H9 (cell line): ENCODE measurements at regions not wholly inside any gene's neighbourhood (a gene's known extent, or its start where the extent isn't known, plus 50 kb on each side); places are given as distances from the start of the nearest gene placed in this dataset.

Source experiments
- DNase-seq: peaks from one replicate; pipeline ENCODE4 v3.0.0-alpha.2; 2017
- H2AFZ ChIP-seq: one replicate; pipeline ENCODE4 v1.6.1; 2013; ENCODE audit warnings: mild to moderate bottlenecking, low read length, control low read depth, moderate library complexity
- H2AK5ac ChIP-seq: 2 replicates; pipeline ENCODE4 v1.6.1; 2013; ENCODE audit warnings: low read length, control low read depth, mixed read lengths; ENCODE audit not compliant: insufficient read length
- H2BK120ac ChIP-seq: one replicate; pipeline ENCODE4 v1.6.1; 2013; ENCODE audit warnings: low read depth, mild to moderate bottlenecking, low read length, control low read depth, inconsistent platforms; ENCODE audit not compliant: poor library complexity, severe bottlenecking
- H2BK12ac ChIP-seq: 2 replicates; pipeline ENCODE4 v1.6.1; 2013; ENCODE audit warnings: low read length, control low read depth, mixed read lengths, low read depth; ENCODE audit not compliant: insufficient read length
- H2BK15ac ChIP-seq: 2 replicates; pipeline ENCODE4 v1.6.1; 2013; ENCODE audit warnings: low read depth, low read length, control low read depth
- H2BK20ac ChIP-seq: one replicate; pipeline ENCODE4 v1.6.1; 2013; ENCODE audit warnings: low read depth, mild to moderate bottlenecking, low read length, control low read depth, inconsistent platforms; ENCODE audit not compliant: poor library complexity, severe bottlenecking
- H2BK5ac ChIP-seq: 2 replicates; pipeline ENCODE4 v1.6.1; 2013; ENCODE audit warnings: low read length, control low read depth, mixed read lengths; ENCODE audit not compliant: insufficient read length
- H3K14ac ChIP-seq: 2 replicates; pipeline ENCODE4 v1.6.1; 2013; ENCODE audit warnings: low read length, control low read depth; ENCODE audit not compliant: insufficient read depth
- H3K18ac ChIP-seq: 2 replicates; pipeline ENCODE4 v1.6.1; 2013; ENCODE audit warnings: low read depth, mild to moderate bottlenecking, mixed read lengths, low read length, control low read depth; ENCODE audit not compliant: insufficient read length
- H3K23ac ChIP-seq: 2 replicates; pipeline ENCODE4 v1.6.1; 2013; ENCODE audit warnings: low read length, control low read depth, mixed read lengths, low read depth; ENCODE audit not compliant: insufficient read length
- H3K23me2 ChIP-seq: 2 replicates; pipeline ENCODE4 v1.6.1; 2013; ENCODE audit warnings: low read depth, mild to moderate bottlenecking, mixed read lengths, low read length, control low read depth; ENCODE audit not compliant: insufficient read length, poor library complexity, severe bottlenecking
- H3K27ac ChIP-seq: 2 replicates; pipeline ENCODE4 v1.5.1; 2013; ENCODE audit warnings: low read length, control low read depth, mixed read lengths, low read depth; ENCODE audit not compliant: insufficient read length
- H3K27me3 ChIP-seq: 2 replicates; pipeline ENCODE4 v1.6.1; 2013; ENCODE audit warnings: low read length, control low read depth, inconsistent platforms; ENCODE audit not compliant: insufficient read depth
- H3K4ac ChIP-seq: 2 replicates; pipeline ENCODE4 v1.6.1; 2013; ENCODE audit warnings: low read depth, mild to moderate bottlenecking, control low read depth, inconsistent platforms, low read length, moderate library complexity
- H3K4me1 ChIP-seq: 2 replicates; pipeline ENCODE4 v1.6.1; 2013; ENCODE audit warnings: low read length, control low read depth, inconsistent platforms; ENCODE audit not compliant: insufficient read depth
- H3K4me2 ChIP-seq: 2 replicates; pipeline ENCODE4 v1.6.1; 2013; ENCODE audit warnings: low read length, control low read depth, mixed read lengths; ENCODE audit not compliant: insufficient read length, insufficient read depth
- H3K56ac ChIP-seq: 2 replicates; pipeline ENCODE4 v1.6.1; 2013; ENCODE audit warnings: low read depth, mild to moderate bottlenecking, mixed read lengths, low read length, control low read depth; ENCODE audit not compliant: insufficient read length
- H3K79me1 ChIP-seq: 2 replicates; pipeline ENCODE4 v1.6.1; 2013; ENCODE audit warnings: low read depth, mild to moderate bottlenecking, moderate library complexity, low read length, control low read depth, inconsistent platforms; ENCODE audit not compliant: insufficient read depth, poor library complexity, severe bottlenecking
- H3K79me2 ChIP-seq: 2 replicates; pipeline ENCODE4 v1.6.1; 2013; ENCODE audit warnings: low read length, control low read depth, inconsistent platforms; ENCODE audit not compliant: insufficient read depth
- H3K9ac ChIP-seq: 2 replicates; pipeline ENCODE4 v1.6.1; 2013; ENCODE audit warnings: low read length, control low read depth, mixed read lengths; ENCODE audit not compliant: insufficient read length; ENCODE audit errors: extremely low read depth
- H3K9me3 ChIP-seq: one replicate; pipeline ENCODE4 v1.6.1; 2013; ENCODE audit warnings: low read depth, low read length, inconsistent platforms; ENCODE audit not compliant: control insufficient read depth
- H3T11ph ChIP-seq: one replicate; pipeline ENCODE4 v1.6.1; 2013; ENCODE audit warnings: mild to moderate bottlenecking, low read length, control low read depth, inconsistent platforms
- H4K20me1 ChIP-seq: one replicate; pipeline ENCODE4 v1.6.1; 2013; ENCODE audit not compliant: control insufficient read depth, insufficient read length, insufficient read depth
- H4K5ac ChIP-seq: 2 replicates; pipeline ENCODE4 v1.6.1; 2013; ENCODE audit warnings: low read depth, mild to moderate bottlenecking, mixed read lengths, low read length, control low read depth; ENCODE audit not compliant: insufficient read length
- H4K8ac ChIP-seq: replicated peaks from 2 replicates; pipeline ENCODE4 v1.6.1; 2013; ENCODE audit warnings: low read length, control low read depth, mixed read lengths, low read depth; ENCODE audit not compliant: insufficient read length
- H4K91ac ChIP-seq: 2 replicates; pipeline ENCODE4 v1.6.1; 2013; ENCODE audit warnings: low read depth, mild to moderate bottlenecking, moderate library complexity, mixed read lengths, low read length, control low read depth; ENCODE audit not compliant: insufficient read length
- H3K27ac Mint-ChIP-seq, 3 experiments: 2 replicates in 2 of 3; 3 replicates in 1 of 3; pipeline ENCODE4 v1.8.0; 2020 to 2021; ENCODE audit warnings: mixed read lengths in 3 of 3, mild to moderate bottlenecking in 1 of 3, moderate library complexity in 1 of 3
- H3K27me3 Mint-ChIP-seq: 2 replicates; pipeline ENCODE4 v1.8.0; 2021; ENCODE audit warnings: low read depth, mild to moderate bottlenecking, moderate library complexity, mixed read lengths
- H3K36me3 Mint-ChIP-seq, 3 experiments: 2 replicates in 2 of 3; 3 replicates in 1 of 3; pipeline ENCODE4 v1.8.0; 2020 to 2021; ENCODE audit warnings: low read depth in 3 of 3, mixed read lengths in 3 of 3; ENCODE audit not compliant: insufficient read depth in 1 of 3
- H3K4me1 Mint-ChIP-seq, 2 experiments: 2 replicates each; pipeline ENCODE4 v1.8.0; 2020; ENCODE audit warnings: mixed read lengths in 2 of 2
- H3K4me3 Mint-ChIP-seq, 2 experiments: 2 replicates in 1 of 2; 3 replicates in 1 of 2; pipeline ENCODE4 v1.8.0; 2020 to 2021; ENCODE audit warnings: mild to moderate bottlenecking in 2 of 2, mixed read lengths in 2 of 2, moderate library complexity in 1 of 2
- H3K9me3 Mint-ChIP-seq, 2 experiments: 2 replicates in 1 of 2; 3 replicates in 1 of 2; pipeline ENCODE4 v1.8.0; 2020; ENCODE audit warnings: mild to moderate bottlenecking in 2 of 2, mixed read lengths in 2 of 2, moderate library complexity in 1 of 2
- CTCF ChIP-seq: fragments of 200-600 bp; sonication (generic); conservative IDR thresholded peaks from 3 replicates; pipeline ENCODE4 v1.8.0; 2021; ENCODE audit warnings: antibody characterized with exemption, mild to moderate bottlenecking
- WGBS: extraction: QIAGEN DNeasy Blood & Tissue Kit; methylation state at CpG from one replicate; pipeline ENCODE4 v1.1.7; 2013; ENCODE audit warnings: missing lambda C conversion rate, low lambda C conversion rate, mixed read lengths; ENCODE audit not compliant: insufficient read length; ENCODE audit errors: extremely low coverage; 5-methylcytosine and 5-hydroxymethylcytosine counted together

- peak overlapping the region in 1 of 3 experiments; percentile 87; a peak in 2 of 7 replicates for H3K27ac Mint-ChIP-seq
- H4K91ac ChIP-seq, result no peak overlapping the region
- no peaks in the 10 kb centered on the region for H3K27me3 ChIP-seq
- no peak overlapping the region for H4K8ac ChIP-seq
- no peak overlapping the region for H2AFZ ChIP-seq
- H4K5ac ChIP-seq, result no peak overlapping the region
- H2AK5ac ChIP-seq, result no peak overlapping the region
- no peak for DNase-seq
- H2BK15ac ChIP-seq, result no peak overlapping the region
- H3K4ac ChIP-seq, result no peak overlapping the region
- no peaks in the 10 kb centered on the region for H3K27me3 Mint-ChIP-seq
- H3K4me1 ChIP-seq, result no peaks in the 10 kb centered on the region
- no peaks in the 10 kb centered on the region for H3K23me2 ChIP-seq
- H3T11ph ChIP-seq, result no peak overlapping the region
- peak; percentile 83 for TF ChIP-seq CTCF
- no peak overlapping the region for H2BK20ac ChIP-seq
- H3K18ac ChIP-seq, result no peak overlapping the region
- H3K9me3 ChIP-seq, result no peaks in the 10 kb centered on the region
- H3K23ac ChIP-seq, result no peak overlapping the region
- H3K79me1 ChIP-seq, result no peaks in the 10 kb centered on the region
- H3K9me3 Mint-ChIP-seq, result no peaks in the 10 kb centered on the region; a peak in 1 of 5 replicates
- no peak overlapping the region for H3K27ac ChIP-seq
- no peak overlapping the region for H2BK120ac ChIP-seq
- H3K56ac ChIP-seq, result no peak overlapping the region
- H3K4me3 Mint-ChIP-seq, result no peak overlapping the region
- peaks cover 9% of the 10 kb centered on the region in 2 experiments for H3K4me1 Mint-ChIP-seq
- H2BK12ac ChIP-seq, result no peak overlapping the region
- H3K79me2 ChIP-seq, result no peaks in the 10 kb centered on the region
- no peaks in the 10 kb centered on the region for H4K20me1 ChIP-seq
- H3K4me2 ChIP-seq, result no peak overlapping the region
- no peak overlapping the region for H3K14ac ChIP-seq
- WGBS, result no CpG with 5 or more reads among the region's 4 CpGs
- H3K9ac ChIP-seq, result no peak overlapping the region
- H2BK5ac ChIP-seq, result no peak overlapping the region
- H3K36me3 Mint-ChIP-seq, result peaks cover 0 to 5% (median 0%) of the 10 kb centered on the region in 3 experiments; a peak in 1 of 7 replicates
Measured at GRCh38 chr5:17132444-17133083, 84.9 kb upstream of the BASP1 start.
